GM18505 (cell line): ENCODE measurements at regions not wholly inside any gene's neighbourhood (a gene's known extent, or its start where the extent isn't known, plus 50 kb on each side); places are given as distances from the start of the nearest gene placed in this dataset.
"Not testable (repeated sequence)": the region's sequence is repeated elsewhere in the genome, so short reads cannot be mapped to it uniquely, and the experiment has no call there.

Source experiments
- ATAC-seq: cut with Tn5 transposase; IDR thresholded peaks from one replicate; pipeline ENCODE4 v1.9.1; 2021; ENCODE audit not compliant: unreplicated experiment
- POLR2A ChIP-seq: IDR thresholded peaks from 4 replicates; pipeline ENCODE4 v1.6.1; 2011; ENCODE audit warnings: borderline replicate concordance; ENCODE audit not compliant: insufficient read depth, insufficient read length; ENCODE audit errors: extremely low read depth

GRCh38 chr1:105087506-105087905 is 1337.8 kb downstream of the AMY1C start:
- no peak for TF ChIP-seq POLR2A
- ATAC-seq, result no peak

GRCh38 chr1:105088166-105088565 is 1338.5 kb downstream of the AMY1C start:
- no peak for ATAC-seq
- no peak for TF ChIP-seq POLR2A

- ATAC-seq, result not testable (repeated sequence)
Observed at GRCh38 chr1:105093893-105094292, 1344.2 kb downstream of the AMY1C start.

- TF ChIP-seq POLR2A, result no peak
- ATAC-seq, result no peak
Observed at GRCh38 chr1:105100102-105100501, 1350.4 kb downstream of the AMY1C start.

- no peak for TF ChIP-seq POLR2A
Observed at GRCh38 chr1:105101261-105101660, 1351.6 kb downstream of the AMY1C start.

GRCh38 chr1:105102371-105102770 is 1352.7 kb downstream of the AMY1C start:
- ATAC-seq, result no peak
- no peak for TF ChIP-seq POLR2A

More at GRCh38 chr1:105101261-105101660, 1351.6 kb downstream of the AMY1C start:
- ATAC-seq, result no peak

- ATAC-seq, result no peak
- TF ChIP-seq POLR2A, result no peak
Observed at GRCh38 chr1:105122041-105122440, 1372.3 kb downstream of the AMY1C start.

- no peak for TF ChIP-seq POLR2A
- peak; percentile 69 for ATAC-seq
Observed at GRCh38 chr1:105137543-105138457, 1388.1 kb downstream of the AMY1C start.

- ATAC-seq, result no peak
- no peak for TF ChIP-seq POLR2A
Observed at GRCh38 chr1:105138458-105138893, 1388.8 kb downstream of the AMY1C start.

GRCh38 chr1:105172788-105173187 is 1423.1 kb downstream of the AMY1C start:
- no peak for TF ChIP-seq POLR2A
- no peak for ATAC-seq

GRCh38 chr1:105180789-105181188 is 1431.1 kb downstream of the AMY1C start:
- no peak for TF ChIP-seq POLR2A
- no peak for ATAC-seq

- no peak for ATAC-seq
- no peak for TF ChIP-seq POLR2A
Observed at GRCh38 chr1:105204836-105205371, 1455.2 kb downstream of the AMY1C start.

GRCh38 chr1:105208581-105208980 is 1458.9 kb downstream of the AMY1C start:
- no peak for TF ChIP-seq POLR2A
- ATAC-seq, result no peak

- TF ChIP-seq POLR2A, result no peak
- ATAC-seq, result no peak
Observed at GRCh38 chr1:105210747-105211146, 1461.0 kb downstream of the AMY1C start.
